ENCODE measurements at regions not wholly inside any gene's neighbourhood (a gene's known extent, or its start where the extent isn't known, plus 50 kb on each side); places are given as distances from the start of the nearest gene placed in this dataset.

DNA sequence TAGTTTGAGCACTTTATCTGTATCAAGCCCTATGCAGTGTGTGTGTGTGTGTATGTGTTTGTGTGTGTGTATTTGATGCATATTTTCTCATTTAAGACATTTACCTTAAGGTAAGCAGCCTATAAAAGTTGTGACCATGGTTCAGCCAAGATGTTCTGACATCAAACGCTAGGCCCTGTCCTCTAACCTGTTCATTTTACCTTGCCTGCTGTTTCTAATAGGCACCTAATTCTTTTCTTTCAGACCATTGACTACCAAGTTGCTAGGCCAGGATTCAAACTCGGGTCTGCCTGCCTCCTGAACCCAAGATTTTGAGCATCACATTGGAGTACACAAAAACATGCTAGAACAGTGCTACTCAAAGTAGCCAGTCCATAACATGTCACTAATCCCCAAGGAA lies 274.5 kb downstream of the PLK2 start:
- TF ChIP-seq, protein P1, sequence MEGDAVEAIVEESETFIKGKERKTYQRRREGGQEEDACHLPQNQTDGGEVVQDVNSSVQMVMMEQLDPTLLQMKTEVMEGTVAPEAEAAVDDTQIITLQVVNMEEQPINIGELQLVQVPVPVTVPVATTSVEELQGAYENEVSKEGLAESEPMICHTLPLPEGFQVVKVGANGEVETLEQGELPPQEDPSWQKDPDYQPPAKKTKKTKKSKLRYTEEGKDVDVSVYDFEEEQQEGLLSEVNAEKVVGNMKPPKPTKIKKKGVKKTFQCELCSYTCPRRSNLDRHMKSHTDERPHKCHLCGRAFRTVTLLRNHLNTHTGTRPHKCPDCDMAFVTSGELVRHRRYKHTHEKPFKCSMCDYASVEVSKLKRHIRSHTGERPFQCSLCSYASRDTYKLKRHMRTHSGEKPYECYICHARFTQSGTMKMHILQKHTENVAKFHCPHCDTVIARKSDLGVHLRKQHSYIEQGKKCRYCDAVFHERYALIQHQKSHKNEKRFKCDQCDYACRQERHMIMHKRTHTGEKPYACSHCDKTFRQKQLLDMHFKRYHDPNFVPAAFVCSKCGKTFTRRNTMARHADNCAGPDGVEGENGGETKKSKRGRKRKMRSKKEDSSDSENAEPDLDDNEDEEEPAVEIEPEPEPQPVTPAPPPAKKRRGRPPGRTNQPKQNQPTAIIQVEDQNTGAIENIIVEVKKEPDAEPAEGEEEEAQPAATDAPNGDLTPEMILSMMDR (IDR thresholded peaks at IDR 0.05; ENCODE audit: borderline replicate concordance, extremely low read depth, low read length, poor library complexity, severe bottlenecking), result no peak
- TF ChIP-seq EZH2 (IDR thresholded peaks at IDR 0.05; ENCODE audit: borderline replicate concordance, low read depth, low read length, severe bottlenecking), result no peak
